ENCODE measurements at regions not wholly inside any gene's neighbourhood (a gene's known extent, or its start where the extent isn't known, plus 50 kb on each side); places are given as distances from the start of the nearest gene placed in this dataset.

GRCh38 chr9:75461183-75461582 is 372.9 kb downstream of the OSTF1 start:
- no peak for DNase-seq (ENCODE audit: insufficient read length, low spot score)
- no peak for FAIRE-seq
- TF ChIP-seq POLR2AphosphoS5 (IDR thresholded peaks at IDR 0.05; ENCODE audit: low read depth, low read length): no peak
- no peak for TF ChIP-seq SPI1 (IDR thresholded peaks at IDR 0.05; ENCODE audit: low read depth, low read length)
- TF ChIP-seq PAX5 (IDR thresholded peaks at IDR 0.05; ENCODE audit: insufficient read depth, low read length, severe bottlenecking): no peak
- TF ChIP-seq POLR2A (IDR thresholded peaks at IDR 0.05; ENCODE audit: low read depth, low read length): no peak
- TF ChIP-seq POU2F2 (IDR thresholded peaks at IDR 0.05; ENCODE audit: low read depth, low read length): no peak

- no peak for FAIRE-seq
These were observed 374.6 kb downstream of the OSTF1 start for GRCh38 chr9:75462866-75463265.

GRCh38 chr9:75463871-75464270 is 375.6 kb downstream of the OSTF1 start:
- TF ChIP-seq SPI1 (IDR thresholded peaks at IDR 0.05; ENCODE audit: low read depth, low read length) (no peak), PAX5 (IDR thresholded peaks at IDR 0.05; ENCODE audit: insufficient read depth, low read length, severe bottlenecking) (no peak), POLR2AphosphoS5 (IDR thresholded peaks at IDR 0.05; ENCODE audit: low read depth, low read length) (no peak), TAF1 (IDR thresholded peaks at IDR 0.05; ENCODE audit: low read depth, low read length) (no peak), POLR2A (IDR thresholded peaks at IDR 0.05; ENCODE audit: low read depth, low read length) (no peak), POU2F2 (IDR thresholded peaks at IDR 0.05; ENCODE audit: low read depth, low read length) (no peak)
- DNase-seq (ENCODE audit: insufficient read length, low spot score) (no peak), FAIRE-seq (no peak)

More at GRCh38 chr9:75462866-75463265, 374.6 kb downstream of the OSTF1 start:
- TF ChIP-seq TAF1 (IDR thresholded peaks at IDR 0.05; ENCODE audit: low read depth, low read length) (no peak), PAX5 (IDR thresholded peaks at IDR 0.05; ENCODE audit: insufficient read depth, low read length, severe bottlenecking) (no peak), POLR2AphosphoS5 (IDR thresholded peaks at IDR 0.05; ENCODE audit: low read depth, low read length) (no peak), POU2F2 (IDR thresholded peaks at IDR 0.05; ENCODE audit: low read depth, low read length) (no peak), POLR2A (IDR thresholded peaks at IDR 0.05; ENCODE audit: low read depth, low read length) (no peak), SPI1 (IDR thresholded peaks at IDR 0.05; ENCODE audit: low read depth, low read length) (no peak)
- DNase-seq (ENCODE audit: insufficient read length, low spot score): no peak

- FAIRE-seq (no peak), DNase-seq (ENCODE audit: insufficient read length, low spot score) (no peak)
- TF ChIP-seq TAF1 (IDR thresholded peaks at IDR 0.05; ENCODE audit: low read depth, low read length) (no peak), PAX5 (IDR thresholded peaks at IDR 0.05; ENCODE audit: insufficient read depth, low read length, severe bottlenecking) (no peak), POU2F2 (IDR thresholded peaks at IDR 0.05; ENCODE audit: low read depth, low read length) (no peak), SPI1 (IDR thresholded peaks at IDR 0.05; ENCODE audit: low read depth, low read length) (no peak), POLR2AphosphoS5 (IDR thresholded peaks at IDR 0.05; ENCODE audit: low read depth, low read length) (no peak), POLR2A (IDR thresholded peaks at IDR 0.05; ENCODE audit: low read depth, low read length) (no peak)
These were observed 376.4 kb downstream of the OSTF1 start for GRCh38 chr9:75464726-75465125.

GRCh38 chr9:75467142-75467541 is 378.8 kb downstream of the OSTF1 start:
- TF ChIP-seq SPI1 (IDR thresholded peaks at IDR 0.05; ENCODE audit: low read depth, low read length): no peak
- no peak for TF ChIP-seq POU2F2 (IDR thresholded peaks at IDR 0.05; ENCODE audit: low read depth, low read length)
- no peak for TF ChIP-seq POLR2A (IDR thresholded peaks at IDR 0.05; ENCODE audit: low read depth, low read length)
- no peak for TF ChIP-seq TAF1 (IDR thresholded peaks at IDR 0.05; ENCODE audit: low read depth, low read length)
- no peak for TF ChIP-seq POLR2AphosphoS5 (IDR thresholded peaks at IDR 0.05; ENCODE audit: low read depth, low read length)
- TF ChIP-seq PAX5 (IDR thresholded peaks at IDR 0.05; ENCODE audit: insufficient read depth, low read length, severe bottlenecking): no peak
- DNase-seq (ENCODE audit: insufficient read length, low spot score) (no peak), FAIRE-seq (no peak)

GRCh38 chr9:75471549-75472114 is 383.3 kb downstream of the OSTF1 start:
- no peak for FAIRE-seq
- TF ChIP-seq PAX5 (IDR thresholded peaks at IDR 0.05; ENCODE audit: insufficient read depth, low read length, severe bottlenecking) (no peak), POU2F2 (IDR thresholded peaks at IDR 0.05; ENCODE audit: low read depth, low read length) (no peak), TAF1 (IDR thresholded peaks at IDR 0.05; ENCODE audit: low read depth, low read length) (no peak), POLR2A (IDR thresholded peaks at IDR 0.05; ENCODE audit: low read depth, low read length) (no peak), POLR2AphosphoS5 (IDR thresholded peaks at IDR 0.05; ENCODE audit: low read depth, low read length) (no peak), SPI1 (IDR thresholded peaks at IDR 0.05; ENCODE audit: low read depth, low read length) (0 out of 2 replicates have a peak, but pooled peaks have one; percentile 2)
- DNase-seq (ENCODE audit: insufficient read length, low spot score): no peak

GRCh38 chr9:75482566-75482965 is 394.3 kb downstream of the OSTF1 start:
- FAIRE-seq (no peak), DNase-seq (ENCODE audit: insufficient read length, low spot score) (no peak)
- TF ChIP-seq PAX5 (IDR thresholded peaks at IDR 0.05; ENCODE audit: insufficient read depth, low read length, severe bottlenecking) (no peak), TAF1 (IDR thresholded peaks at IDR 0.05; ENCODE audit: low read depth, low read length) (no peak), POLR2AphosphoS5 (IDR thresholded peaks at IDR 0.05; ENCODE audit: low read depth, low read length) (no peak), SPI1 (IDR thresholded peaks at IDR 0.05; ENCODE audit: low read depth, low read length) (no peak), POLR2A (IDR thresholded peaks at IDR 0.05; ENCODE audit: low read depth, low read length) (no peak), POU2F2 (IDR thresholded peaks at IDR 0.05; ENCODE audit: low read depth, low read length) (no peak)

GRCh38 chr9:75483636-75484035 is 395.3 kb downstream of the OSTF1 start:
- DNase-seq (ENCODE audit: insufficient read length, low spot score) (no peak), FAIRE-seq (no peak)
- TF ChIP-seq POLR2AphosphoS5 (IDR thresholded peaks at IDR 0.05; ENCODE audit: low read depth, low read length) (no peak), POLR2A (IDR thresholded peaks at IDR 0.05; ENCODE audit: low read depth, low read length) (no peak), SPI1 (IDR thresholded peaks at IDR 0.05; ENCODE audit: low read depth, low read length) (no peak), POU2F2 (IDR thresholded peaks at IDR 0.05; ENCODE audit: low read depth, low read length) (no peak), PAX5 (IDR thresholded peaks at IDR 0.05; ENCODE audit: insufficient read depth, low read length, severe bottlenecking) (no peak), TAF1 (IDR thresholded peaks at IDR 0.05; ENCODE audit: low read depth, low read length) (no peak)

- TF ChIP-seq POLR2AphosphoS5 (IDR thresholded peaks at IDR 0.05; ENCODE audit: low read depth, low read length) (no peak), POLR2A (IDR thresholded peaks at IDR 0.05; ENCODE audit: low read depth, low read length) (no peak), TAF1 (IDR thresholded peaks at IDR 0.05; ENCODE audit: low read depth, low read length) (no peak), PAX5 (IDR thresholded peaks at IDR 0.05; ENCODE audit: insufficient read depth, low read length, severe bottlenecking) (no peak)
These were observed 399.8 kb downstream of the OSTF1 start for GRCh38 chr9:75487856-75488718.

More at GRCh38 chr9:75487856-75488718, 399.8 kb downstream of the OSTF1 start:
- DNase-seq (ENCODE audit: insufficient read length, low spot score) (no peak), FAIRE-seq (no peak)

Data from GM12891 (cell line).